ENCODE measurements at regions not wholly inside any gene's neighbourhood (a gene's known extent, or its start where the extent isn't known, plus 50 kb on each side); places are given as distances from the start of the nearest gene placed in this dataset.
A peak's percentile ranks its signal among the peaks of the same experiment; 100 is the strongest.

DNA sequence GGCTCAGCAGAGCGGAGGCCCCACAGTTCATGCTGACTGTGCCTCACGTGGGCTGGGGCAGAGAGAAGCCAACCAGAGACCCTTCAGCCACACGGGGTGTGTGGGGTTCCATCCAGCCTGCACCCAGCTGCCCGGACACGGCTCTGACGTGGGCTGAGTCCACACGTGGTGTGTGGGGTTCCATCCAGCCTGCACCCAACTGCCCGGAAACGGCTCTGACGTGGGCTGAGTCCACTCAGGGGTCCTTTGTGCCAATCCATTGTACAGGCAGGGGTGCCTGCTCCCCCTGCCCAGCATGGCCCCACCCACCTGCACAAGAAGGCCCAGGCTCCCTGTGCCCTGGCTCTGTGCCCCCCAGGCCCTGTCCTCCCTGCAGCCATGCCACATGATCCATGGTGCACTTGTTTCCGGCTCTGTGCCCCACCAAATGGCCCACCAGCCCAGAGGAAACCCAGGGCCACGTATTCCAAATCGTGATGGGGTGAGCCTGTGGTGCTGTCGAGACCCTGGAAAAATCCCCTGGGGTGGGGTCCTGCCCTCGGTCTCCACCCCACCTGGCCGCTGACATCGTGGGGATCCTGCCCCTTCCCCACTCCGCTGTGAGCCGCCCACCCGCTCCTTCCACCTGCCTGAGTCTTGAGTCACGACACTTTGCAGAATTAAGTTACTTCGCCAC is 99.3 kb upstream of the SFSWAP start:
- H3K4me3 ChIP-seq (ENCODE audit: insufficient read depth, low read length), result no peak overlapping the region
- H3K9me3 ChIP-seq (ENCODE audit: low read depth, low read length), result no peaks in the 10 kb centered on the region
- DNase-seq (ENCODE audit: insufficient read length, low spot score, missing footprints), result peak; percentile 50
- H3K36me3 ChIP-seq (ENCODE audit: insufficient read depth, low read length), result no peaks in the 10 kb centered on the region
- H2AFZ ChIP-seq (ENCODE audit: low read length), result no peak overlapping the region
- no peaks in the 10 kb centered on the region for H3K4me1 ChIP-seq (ENCODE audit: insufficient read depth, low read length)
- no peak overlapping the region for H3K4me2 ChIP-seq (ENCODE audit: insufficient read depth, low read length)
- peaks cover 3% of the 10 kb centered on the region for H3K27me3 ChIP-seq (ENCODE audit: insufficient read depth, low read length)
- TF ChIP-seq, protein P1, sequence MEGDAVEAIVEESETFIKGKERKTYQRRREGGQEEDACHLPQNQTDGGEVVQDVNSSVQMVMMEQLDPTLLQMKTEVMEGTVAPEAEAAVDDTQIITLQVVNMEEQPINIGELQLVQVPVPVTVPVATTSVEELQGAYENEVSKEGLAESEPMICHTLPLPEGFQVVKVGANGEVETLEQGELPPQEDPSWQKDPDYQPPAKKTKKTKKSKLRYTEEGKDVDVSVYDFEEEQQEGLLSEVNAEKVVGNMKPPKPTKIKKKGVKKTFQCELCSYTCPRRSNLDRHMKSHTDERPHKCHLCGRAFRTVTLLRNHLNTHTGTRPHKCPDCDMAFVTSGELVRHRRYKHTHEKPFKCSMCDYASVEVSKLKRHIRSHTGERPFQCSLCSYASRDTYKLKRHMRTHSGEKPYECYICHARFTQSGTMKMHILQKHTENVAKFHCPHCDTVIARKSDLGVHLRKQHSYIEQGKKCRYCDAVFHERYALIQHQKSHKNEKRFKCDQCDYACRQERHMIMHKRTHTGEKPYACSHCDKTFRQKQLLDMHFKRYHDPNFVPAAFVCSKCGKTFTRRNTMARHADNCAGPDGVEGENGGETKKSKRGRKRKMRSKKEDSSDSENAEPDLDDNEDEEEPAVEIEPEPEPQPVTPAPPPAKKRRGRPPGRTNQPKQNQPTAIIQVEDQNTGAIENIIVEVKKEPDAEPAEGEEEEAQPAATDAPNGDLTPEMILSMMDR (IDR thresholded peaks at IDR 0.05; ENCODE audit: extremely low read depth, low read depth, low read length), result no peak
- no peaks in the 10 kb centered on the region for H4K20me1 ChIP-seq (ENCODE audit: insufficient read depth, low read length)
- no peaks in the 10 kb centered on the region for H3K79me2 ChIP-seq (ENCODE audit: insufficient read depth, low read length)
- H3K27ac ChIP-seq (ENCODE audit: low read depth, low read length), result no peak overlapping the region

DNA sequence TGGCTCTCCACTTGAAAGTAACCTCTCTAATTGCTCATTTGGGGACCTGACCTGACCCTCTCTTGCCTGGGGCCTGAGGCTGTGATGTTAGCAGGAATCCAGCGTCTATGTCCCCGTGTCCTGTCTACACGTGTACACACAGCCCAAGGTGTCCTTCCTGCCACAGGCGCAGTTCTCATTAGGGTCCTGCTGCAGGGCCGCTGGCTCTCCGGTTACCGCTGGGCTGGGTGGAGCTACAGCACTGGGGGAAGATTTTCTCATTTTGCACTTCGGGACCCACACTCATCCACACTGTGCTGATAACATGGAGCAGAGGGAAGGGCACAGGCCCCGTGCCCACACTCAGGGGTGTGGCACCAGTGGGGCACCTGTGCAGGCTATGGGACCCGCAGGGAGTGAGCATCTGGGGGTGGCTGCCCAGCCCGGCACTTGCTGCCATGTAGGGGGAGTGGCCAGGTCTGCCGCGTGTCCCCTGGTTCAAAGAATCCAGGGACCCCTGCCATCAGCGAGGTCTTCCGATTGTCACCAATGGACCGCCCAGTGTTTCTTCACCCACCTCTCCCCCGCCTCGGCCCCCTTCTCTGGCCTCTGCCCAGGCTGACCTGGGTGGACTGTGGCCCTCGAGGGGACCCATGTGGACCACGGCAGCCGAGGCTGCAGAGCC is 98.7 kb upstream of the SFSWAP start:
- Histone ChIP-seq H2AFZ (ENCODE audit: low read length) (no peak overlapping the region), H3K4me2 (ENCODE audit: insufficient read depth, low read length) (no peak overlapping the region), H3K36me3 (ENCODE audit: insufficient read depth, low read length) (no peaks in the 10 kb centered on the region), H3K4me3 (ENCODE audit: insufficient read depth, low read length) (no peak overlapping the region), H3K79me2 (ENCODE audit: insufficient read depth, low read length) (no peaks in the 10 kb centered on the region), H3K9me3 (ENCODE audit: low read depth, low read length) (no peaks in the 10 kb centered on the region), H3K27ac (ENCODE audit: low read depth, low read length) (no peak overlapping the region), H4K20me1 (ENCODE audit: insufficient read depth, low read length) (no peaks in the 10 kb centered on the region), H3K4me1 (ENCODE audit: insufficient read depth, low read length) (no peaks in the 10 kb centered on the region), H3K27me3 (ENCODE audit: insufficient read depth, low read length) (peaks cover 3% of the 10 kb centered on the region)
- TF ChIP-seq, protein P1 (IDR thresholded peaks at IDR 0.05; ENCODE audit: extremely low read depth, low read depth, low read length), result no peak
- DNase-seq (ENCODE audit: insufficient read length, low spot score, missing footprints), result peak; percentile 67

DNA sequence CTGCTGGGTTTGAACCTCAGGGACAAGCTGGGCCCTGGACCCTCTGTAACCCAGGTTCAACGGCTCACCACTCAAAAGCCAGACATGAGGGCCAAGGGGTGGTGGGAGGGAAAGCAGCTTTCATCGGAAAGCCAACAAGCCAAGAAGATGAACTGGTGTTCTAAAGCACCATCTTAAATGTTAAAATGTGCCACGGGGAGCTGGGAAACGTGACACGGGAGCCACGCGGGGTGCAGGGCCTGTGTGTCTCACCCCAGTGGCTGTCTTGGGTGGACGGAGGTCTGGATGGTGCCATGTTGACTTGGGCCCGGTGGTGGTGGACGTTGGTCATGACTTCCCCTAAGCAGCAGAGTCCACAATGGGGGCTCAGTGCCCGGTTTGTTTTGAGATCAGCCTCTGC is 97.7 kb upstream of the SFSWAP start:
- TF ChIP-seq, protein P1 (IDR thresholded peaks at IDR 0.05; ENCODE audit: extremely low read depth, low read depth, low read length), result no peak

DNA sequence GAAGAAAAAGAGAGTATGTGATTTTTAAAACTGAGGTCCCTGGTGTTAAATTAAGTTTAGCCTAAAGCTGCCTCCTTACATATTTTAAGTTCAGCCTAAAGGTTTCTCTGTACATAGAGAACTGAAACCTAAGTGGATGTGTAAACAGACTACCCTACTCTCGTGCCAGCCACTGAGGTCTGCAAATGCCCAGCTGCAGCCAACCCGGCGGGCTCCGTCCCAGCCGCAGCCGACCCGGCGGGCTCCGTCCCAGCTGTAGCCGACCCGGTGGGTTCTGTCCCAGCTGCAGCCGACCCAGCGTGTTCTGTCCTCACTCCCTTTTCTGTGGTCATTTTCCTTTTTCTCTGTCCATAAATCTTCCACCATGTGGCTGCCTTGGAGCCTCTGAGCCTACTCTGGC is 97.2 kb upstream of the SFSWAP start:
- Histone ChIP-seq H3K79me2 (ENCODE audit: insufficient read depth, low read length) (no peaks in the 10 kb centered on the region), H3K4me1 (ENCODE audit: insufficient read depth, low read length) (no peaks in the 10 kb centered on the region), H4K20me1 (ENCODE audit: insufficient read depth, low read length) (no peaks in the 10 kb centered on the region), H3K36me3 (ENCODE audit: insufficient read depth, low read length) (no peaks in the 10 kb centered on the region), H3K9me3 (ENCODE audit: low read depth, low read length) (no peaks in the 10 kb centered on the region), H3K4me3 (ENCODE audit: insufficient read depth, low read length) (no peak overlapping the region), H3K27me3 (ENCODE audit: insufficient read depth, low read length) (peaks cover 3% of the 10 kb centered on the region), H3K27ac (ENCODE audit: low read depth, low read length) (no peak overlapping the region), H3K4me2 (ENCODE audit: insufficient read depth, low read length) (no peak overlapping the region), H2AFZ (ENCODE audit: low read length) (no peak overlapping the region)
- DNase-seq (ENCODE audit: insufficient read length, low spot score, missing footprints), result peak; percentile 49
- TF ChIP-seq, protein P1 (IDR thresholded peaks at IDR 0.05; ENCODE audit: extremely low read depth, low read depth, low read length), result no peak

More for the DNA sequence above, 97.7 kb upstream of the SFSWAP start:
- no peaks in the 10 kb centered on the region for H3K4me1 ChIP-seq (ENCODE audit: insufficient read depth, low read length)
- DNase-seq (ENCODE audit: insufficient read length, low spot score, missing footprints), result peak; percentile 27
- H3K27me3 ChIP-seq (ENCODE audit: insufficient read depth, low read length), result peaks cover 3% of the 10 kb centered on the region
- H2AFZ ChIP-seq (ENCODE audit: low read length), result no peak overlapping the region
- no peaks in the 10 kb centered on the region for H3K36me3 ChIP-seq (ENCODE audit: insufficient read depth, low read length)
- H3K79me2 ChIP-seq (ENCODE audit: insufficient read depth, low read length), result no peaks in the 10 kb centered on the region
- no peaks in the 10 kb centered on the region for H3K9me3 ChIP-seq (ENCODE audit: low read depth, low read length)
- H3K4me3 ChIP-seq (ENCODE audit: insufficient read depth, low read length), result no peak overlapping the region
- no peaks in the 10 kb centered on the region for H4K20me1 ChIP-seq (ENCODE audit: insufficient read depth, low read length)
- no peak overlapping the region for H3K27ac ChIP-seq (ENCODE audit: low read depth, low read length)
- H3K4me2 ChIP-seq (ENCODE audit: insufficient read depth, low read length), result no peak overlapping the region

Data from osteoblast (primary cell).